ENCODE measurements at regions not wholly inside any gene's neighbourhood (a gene's known extent, or its start where the extent isn't known, plus 50 kb on each side); places are given as distances from the start of the nearest gene placed in this dataset.

GRCh38 chr1:218634212-218634611 lies 289.1 kb downstream of the TGFB2 start:
- DNase-seq (ENCODE audit: low read depth, low spot score), result no peak
- in situ Hi-C loops (cut with HindIII; ENCODE audit: low sequenced_read_pairs), result no loop called here
- H3K4me3 ChIP-seq (ENCODE audit: low read depth, low read length), result no peak overlapping the region
- no peak for TF ChIP-seq CTCF (IDR thresholded peaks at IDR 0.05; ENCODE audit: low read depth, low read length)

GRCh38 chr1:218636548-218636947 lies 291.4 kb downstream of the TGFB2 start:
- DNase-seq (ENCODE audit: low read depth, low spot score), result peak; percentile 20
- H3K4me3 ChIP-seq (ENCODE audit: low read depth, low read length), result no peak overlapping the region
- in situ Hi-C loops (cut with HindIII; ENCODE audit: low sequenced_read_pairs), result no loop called here
- no peak for TF ChIP-seq CTCF (IDR thresholded peaks at IDR 0.05; ENCODE audit: low read depth, low read length)

- no peak overlapping the region for H3K4me3 ChIP-seq (ENCODE audit: low read depth, low read length)
- DNase-seq (ENCODE audit: low read depth, low spot score), result no peak
- TF ChIP-seq CTCF (IDR thresholded peaks at IDR 0.05; ENCODE audit: low read depth, low read length), result no peak
- in situ Hi-C loops (cut with HindIII; ENCODE audit: low sequenced_read_pairs), result no loop called here
These were observed 295.0 kb downstream of the TGFB2 start for GRCh38 chr1:218640173-218640572.

- no peak for DNase-seq (ENCODE audit: low read depth, low spot score)
- no peak overlapping the region for H3K4me3 ChIP-seq (ENCODE audit: low read depth, low read length)
- in situ Hi-C loops (cut with HindIII; ENCODE audit: low sequenced_read_pairs), result no loop called here
- TF ChIP-seq CTCF (IDR thresholded peaks at IDR 0.05; ENCODE audit: low read depth, low read length), result no peak
These were observed 297.2 kb downstream of the TGFB2 start for GRCh38 chr1:218642033-218642948.

- H3K4me3 ChIP-seq (ENCODE audit: low read depth, low read length), result no peak overlapping the region
- no peak for TF ChIP-seq CTCF (IDR thresholded peaks at IDR 0.05; ENCODE audit: low read depth, low read length)
- no peak for DNase-seq (ENCODE audit: low read depth, low spot score)
- in situ Hi-C loops (cut with HindIII; ENCODE audit: low sequenced_read_pairs), result no loop called here
These were observed 298.1 kb downstream of the TGFB2 start for GRCh38 chr1:218643281-218643680.

- in situ Hi-C loops (cut with HindIII; ENCODE audit: low sequenced_read_pairs), result no loop called here
- TF ChIP-seq CTCF (IDR thresholded peaks at IDR 0.05; ENCODE audit: low read depth, low read length), result no peak
- H3K4me3 ChIP-seq (ENCODE audit: low read depth, low read length), result no peak overlapping the region
- DNase-seq (ENCODE audit: low read depth, low spot score), result no peak
These were observed 298.8 kb downstream of the TGFB2 start for GRCh38 chr1:218643926-218644325.

Measured in astrocyte of the spinal cord (primary cell).